ENCODE measurements at regions not wholly inside any gene's neighbourhood (a gene's known extent, or its start where the extent isn't known, plus 50 kb on each side); places are given as distances from the start of the nearest gene placed in this dataset.

DNA sequence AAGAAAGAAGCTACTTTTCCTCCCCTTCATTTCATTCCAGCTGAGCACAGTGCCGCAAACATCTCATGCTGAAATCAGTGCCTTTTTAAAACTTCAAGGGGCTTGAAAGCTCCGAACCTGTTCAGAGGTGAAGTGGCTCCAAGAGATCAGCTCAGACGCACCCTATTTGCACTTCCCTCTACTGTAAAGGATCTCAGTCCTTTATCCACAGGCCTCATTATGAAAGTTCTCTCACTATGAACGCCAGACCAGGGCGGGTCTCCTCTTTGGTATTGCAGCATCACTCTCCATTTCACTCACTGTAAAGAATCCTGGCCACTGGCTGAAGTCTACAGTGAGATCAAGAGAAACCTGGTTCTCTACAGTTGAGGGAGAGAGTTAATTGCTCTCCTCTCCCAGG, 232.7 kb upstream of the POU3F2 start:
- Histone ChIP-seq H3K56ac (replicated peaks; ENCODE audit: insufficient read length, low read depth, low read length) (no peak overlapping the region), H2BK120ac (replicated peaks; ENCODE audit: low read depth, low read length) (no peak overlapping the region), H2BK5ac (ENCODE audit: low read depth, low read length) (no peak overlapping the region), H3K79me2 (ENCODE audit: control insufficient read depth in 1 of 2, insufficient read depth in 2 of 2, low read length in 2 of 2) (no peaks in the 10 kb centered on the region), H4K8ac (ENCODE audit: extremely low read depth, insufficient read depth, low read length) (no peak overlapping the region), H3K27ac (ENCODE audit: low read depth, low read length) (no peak overlapping the region), H2BK20ac (ENCODE audit: low read length) (no peak overlapping the region), H2BK12ac (ENCODE audit: low read depth, low read length) (no peak overlapping the region), H3K18ac (ENCODE audit: extremely low read depth, low read length) (no peak overlapping the region; the same call in 1 of the 2 replicates), H3K36me3 (ENCODE audit: control insufficient read depth in 2 of 4, insufficient read depth in 4 of 4, low read length in 3 of 4) (no peaks in the 10 kb centered on the region), H3K9ac (replicated peaks in 1 of 4; ENCODE audit: extremely low read depth in 1 of 4, low read depth in 3 of 4, low read length in 3 of 4) (no peak overlapping the region), H3K14ac (ENCODE audit: insufficient read length) (no peak overlapping the region), H3K4ac (replicated peaks; ENCODE audit: insufficient read length, low read depth, low read length) (no peak overlapping the region), H2AK5ac (ENCODE audit: low read depth, low read length) (no peak overlapping the region), H4K91ac (replicated peaks; ENCODE audit: insufficient read length, low read length) (no peak overlapping the region), H3K23ac (ENCODE audit: insufficient read length) (no peak overlapping the region), H4K20me1 (replicated peaks in 1 of 2; ENCODE audit: control insufficient read depth in 1 of 2, insufficient read depth in 2 of 2, low read length in 2 of 2) (no peaks in the 10 kb centered on the region), H2AFZ (ENCODE audit: low read length) (peak overlapping the region; percentile 87), H2BK15ac (ENCODE audit: low read length) (no peak overlapping the region), H3K4me1 (replicated peaks in 1 of 4; ENCODE audit: control insufficient read depth in 3 of 4, insufficient read depth in 4 of 4, low read length in 3 of 4) (peaks cover 0 to 3% (median 0%) of the 10 kb centered on the region in 4 experiments; a peak in 1 of 7 replicates), H3K27me3 (replicated peaks in 1 of 4; ENCODE audit: control insufficient read depth in 3 of 4, extremely low read depth in 1 of 4, insufficient read depth in 3 of 4, low read length in 3 of 4) (no peaks in the 10 kb centered on the region; a peak in 1 of 7 replicates), H3K79me1 (ENCODE audit: low read depth, low read length) (no peaks in the 10 kb centered on the region), H4K5ac (ENCODE audit: insufficient read length, low read depth, low read length) (no peak overlapping the region), H3K4me3 (ENCODE audit: extremely low read depth in 1 of 4, insufficient read depth in 2 of 4, low read depth in 3 of 4, low read length in 4 of 4) (no peak overlapping the region), H3K9me3 (ENCODE audit: insufficient read depth in 2 of 2, low read depth in 1 of 2, low read length in 1 of 2) (no peaks in the 10 kb centered on the region), H3K4me2 (ENCODE audit: insufficient read depth in 1 of 2, low read depth in 2 of 2, low read length in 2 of 2) (no peak overlapping the region), H3K23me2 (ENCODE audit: low read depth, low read length) (no peaks in the 10 kb centered on the region)
- WGBS, 2 experiments (ENCODE audit: extremely low coverage in 1 of 2, insufficient coverage in 1 of 2, insufficient read length in 1 of 2, insufficient replicate concordance in 2 of 2, low coverage in 1 of 2, low lambda C conversion rate in 2 of 2, missing lambda C conversion rate in 1 of 2), result 85% methylated on average over 5 of the region's 5 CpGs; no CpG with 5 or more reads in 1 of the 2 experiments
- no peak for DNase-seq (ENCODE audit: low read depth in 1 of 2, low spot score in 2 of 2)
- no peak for FAIRE-seq
- POLR2A ChIA-PET (ENCODE audit: partially characterized antibody), result no interaction called here
- CTCF ChIA-PET (ENCODE audit: partially characterized antibody), result no interaction called here
- TF ChIP-seq RFX5 (IDR thresholded peaks at IDR 0.05; ENCODE audit: borderline replicate concordance, low read depth, low read length) (no peak), SAP30 (IDR thresholded peaks at IDR 0.05; ENCODE audit: insufficient read depth, insufficient replicate concordance, low read length) (no peak), BCL11A (IDR thresholded peaks at IDR 0.05; ENCODE audit: low read depth in 2 of 2, low read length in 2 of 2) (no peak)
